ENCODE measurements at regions not wholly inside any gene's neighbourhood (a gene's known extent, or its start where the extent isn't known, plus 50 kb on each side); places are given as distances from the start of the nearest gene placed in this dataset.

- ATAC-seq (no peak), DNase-seq (no peak)
- Histone ChIP-seq H3K9me3 (no peaks in the 10 kb centered on the region), H3K36me3 (ENCODE audit: low read depth) (no peaks in the 10 kb centered on the region), H3K4me3 (no peak overlapping the region), H3K4me1 (ENCODE audit: low read depth) (no peaks in the 10 kb centered on the region)
- TF ChIP-seq CTCF (IDR thresholded peaks at IDR 0.05), result no peak
- intact Hi-C loops (cut with DNase I, micrococcal nuclease), result no loop called here
Observed at GRCh38 chr2:181178130-181178529, 197.7 kb downstream of the UBE2E3 start.

- Histone ChIP-seq H3K4me3 (no peak overlapping the region), H3K36me3 (ENCODE audit: low read depth) (no peaks in the 10 kb centered on the region), H3K9me3 (no peaks in the 10 kb centered on the region), H3K4me1 (ENCODE audit: low read depth) (no peaks in the 10 kb centered on the region)
- TF ChIP-seq CTCF (IDR thresholded peaks at IDR 0.05), result no peak
- peak in 1 of 3 donors; percentile 42 for DNase-seq
- intact Hi-C loops (cut with DNase I, micrococcal nuclease), result no loop called here
- ATAC-seq, result peak; percentile 69
Observed at GRCh38 chr2:181178823-181179412, 198.5 kb downstream of the UBE2E3 start.

- intact Hi-C loops (cut with DNase I, micrococcal nuclease), result no loop called here
- no peak overlapping the region for H3K4me3 ChIP-seq
- ATAC-seq (peak; percentile 45), DNase-seq (no peak)
- H3K36me3 ChIP-seq (ENCODE audit: low read depth), result no peaks in the 10 kb centered on the region
- no peaks in the 10 kb centered on the region for H3K9me3 ChIP-seq
- TF ChIP-seq CTCF (IDR thresholded peaks at IDR 0.05), result no peak
- no peaks in the 10 kb centered on the region for H3K4me1 ChIP-seq (ENCODE audit: low read depth)
Observed at GRCh38 chr2:181183878-181184542, 203.6 kb downstream of the UBE2E3 start.

- ATAC-seq (no peak), DNase-seq (no peak)
- intact Hi-C loops (cut with DNase I, micrococcal nuclease), result no loop called here
- no peak for TF ChIP-seq CTCF (IDR thresholded peaks at IDR 0.05)
- Histone ChIP-seq H3K4me3 (no peak overlapping the region), H3K9me3 (no peaks in the 10 kb centered on the region), H3K36me3 (ENCODE audit: low read depth) (no peaks in the 10 kb centered on the region), H3K4me1 (ENCODE audit: low read depth) (no peaks in the 10 kb centered on the region)
Observed at GRCh38 chr2:181185421-181185820, 205.0 kb downstream of the UBE2E3 start.

- H3K4me3 ChIP-seq, result no peak overlapping the region
- no peaks in the 10 kb centered on the region for H3K4me1 ChIP-seq (ENCODE audit: low read depth)
- intact Hi-C loops (cut with DNase I, micrococcal nuclease), result no loop called here
- no peaks in the 10 kb centered on the region for H3K9me3 ChIP-seq
- ATAC-seq (no peak), DNase-seq (no peak)
- H3K36me3 ChIP-seq (ENCODE audit: low read depth), result no peaks in the 10 kb centered on the region
- no peak for TF ChIP-seq CTCF (IDR thresholded peaks at IDR 0.05)
Observed at GRCh38 chr2:181185948-181186347, 205.5 kb downstream of the UBE2E3 start.

Data from mucosa of descending colon (tissue), 3 donors.